ENCODE measurements at regions not wholly inside any gene's neighbourhood (a gene's known extent, or its start where the extent isn't known, plus 50 kb on each side); places are given as distances from the start of the nearest gene placed in this dataset.

DNA sequence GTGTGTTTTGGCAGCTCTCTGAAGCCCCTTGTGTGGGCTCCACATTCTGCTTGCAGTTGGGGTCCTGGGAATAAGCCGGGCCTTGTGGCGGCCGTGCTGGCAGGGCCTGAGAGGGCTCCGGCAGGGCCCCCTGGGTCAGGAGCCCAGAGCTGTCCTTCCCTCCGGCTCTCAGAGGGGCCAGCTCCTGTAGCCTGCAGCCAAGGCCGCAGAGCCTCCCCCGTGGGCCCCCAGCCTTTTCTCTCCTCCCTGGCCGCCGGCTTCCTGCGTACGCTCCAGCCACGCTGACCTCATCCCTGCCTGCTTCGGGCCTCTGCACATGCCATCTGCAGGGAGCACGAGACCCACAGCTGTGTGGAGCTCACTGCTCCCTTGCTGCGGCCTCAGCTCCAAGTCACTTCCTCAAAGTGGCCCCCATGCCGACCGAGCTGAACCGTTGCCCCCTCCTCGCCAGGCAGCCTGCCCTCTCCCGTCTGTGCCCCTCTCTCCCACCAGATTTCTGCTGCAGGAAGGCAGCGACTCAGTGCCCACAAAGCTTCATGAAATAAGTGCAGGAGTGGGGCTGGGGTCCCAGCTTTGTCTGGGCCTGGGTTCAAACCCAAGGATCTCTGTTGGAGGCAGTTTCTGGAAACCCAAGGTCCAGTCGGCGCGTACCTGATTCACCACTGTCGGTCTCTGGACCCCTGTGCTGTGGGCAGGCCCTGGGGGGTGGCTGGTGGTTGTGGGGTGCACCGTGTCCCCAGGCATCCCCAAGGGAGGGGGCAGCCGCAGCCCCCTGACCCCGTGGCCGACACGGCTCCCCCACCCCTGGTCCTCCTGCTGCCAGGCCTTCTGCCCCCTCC is 57.1 kb upstream of the NKX1-1 start:
- in situ Hi-C loops (cut with HindIII; ENCODE audit: low pct_unique_long_range_greater_than_20kb, low sequenced_read_pairs), result no loop called here
- DNase-seq (ENCODE audit: low read depth in 1 of 2, low spot score in 1 of 2), result no peak
- TF ChIP-seq JUND (IDR thresholded peaks at IDR 0.05; ENCODE audit: low read depth), result no peak

DNA sequence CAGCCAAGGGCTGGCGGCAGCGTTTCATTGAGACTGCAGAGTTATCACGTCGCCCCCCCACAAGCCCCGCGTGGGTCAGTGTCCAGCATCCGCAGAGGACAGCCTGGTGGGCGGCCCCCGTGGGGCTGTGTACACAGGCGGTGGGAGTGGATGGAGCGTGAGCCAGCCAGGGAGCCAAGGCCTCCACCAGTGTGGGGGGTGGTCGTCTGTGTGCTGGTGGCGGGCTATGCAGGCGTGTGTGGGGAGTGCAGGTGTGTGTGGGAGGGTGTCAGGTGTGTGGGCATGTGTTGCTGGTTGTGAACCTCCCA is 56.5 kb upstream of the NKX1-1 start:
- in situ Hi-C loops (cut with HindIII; ENCODE audit: low pct_unique_long_range_greater_than_20kb, low sequenced_read_pairs), result no loop called here
- DNase-seq (ENCODE audit: low read depth in 1 of 2, low spot score in 1 of 2), result no peak
- TF ChIP-seq JUND (IDR thresholded peaks at IDR 0.05; ENCODE audit: low read depth), result no peak

DNA sequence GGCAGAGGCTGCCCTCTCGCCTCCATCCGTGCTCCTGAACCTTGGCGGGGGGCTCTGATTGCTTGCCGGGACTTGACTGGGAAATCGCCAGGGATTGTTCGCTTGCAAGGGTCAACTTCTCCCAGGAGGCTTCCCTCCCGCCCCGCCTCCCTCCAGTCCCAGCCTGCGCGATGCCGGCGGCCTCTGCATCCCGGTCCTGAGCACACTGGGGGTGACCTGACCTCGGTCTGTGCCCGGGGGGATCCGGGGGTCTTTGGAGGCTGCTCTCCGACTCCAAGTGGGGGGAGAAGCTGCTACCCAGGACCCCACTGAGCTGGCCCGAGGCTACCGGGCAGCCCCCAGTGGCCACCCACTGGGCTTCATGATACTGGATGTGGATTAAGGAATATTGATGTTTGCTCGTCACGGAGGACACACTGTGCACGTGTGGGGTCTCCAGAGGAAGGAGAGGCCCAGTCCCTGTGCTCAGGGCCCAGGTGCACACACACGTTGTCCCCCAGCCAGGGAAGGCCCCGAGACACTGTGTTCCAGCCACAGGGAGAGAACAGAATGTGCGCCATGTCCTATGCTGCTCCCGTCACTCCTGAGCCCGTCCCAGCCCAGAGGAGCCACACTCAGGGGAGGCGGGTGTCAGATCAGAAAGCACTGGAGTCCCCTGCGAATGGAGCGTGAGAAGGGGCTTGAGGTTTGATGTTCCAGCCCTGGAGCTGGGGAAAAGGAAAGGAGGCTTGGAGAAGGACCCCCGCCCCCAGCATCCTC is 55.9 kb upstream of the NKX1-1 start:
- no peak for TF ChIP-seq JUND (IDR thresholded peaks at IDR 0.05; ENCODE audit: low read depth)
- in situ Hi-C loops (cut with HindIII; ENCODE audit: low pct_unique_long_range_greater_than_20kb, low sequenced_read_pairs), result no loop called here
- DNase-seq (ENCODE audit: low read depth in 1 of 2, low spot score in 1 of 2), result no peak

DNA sequence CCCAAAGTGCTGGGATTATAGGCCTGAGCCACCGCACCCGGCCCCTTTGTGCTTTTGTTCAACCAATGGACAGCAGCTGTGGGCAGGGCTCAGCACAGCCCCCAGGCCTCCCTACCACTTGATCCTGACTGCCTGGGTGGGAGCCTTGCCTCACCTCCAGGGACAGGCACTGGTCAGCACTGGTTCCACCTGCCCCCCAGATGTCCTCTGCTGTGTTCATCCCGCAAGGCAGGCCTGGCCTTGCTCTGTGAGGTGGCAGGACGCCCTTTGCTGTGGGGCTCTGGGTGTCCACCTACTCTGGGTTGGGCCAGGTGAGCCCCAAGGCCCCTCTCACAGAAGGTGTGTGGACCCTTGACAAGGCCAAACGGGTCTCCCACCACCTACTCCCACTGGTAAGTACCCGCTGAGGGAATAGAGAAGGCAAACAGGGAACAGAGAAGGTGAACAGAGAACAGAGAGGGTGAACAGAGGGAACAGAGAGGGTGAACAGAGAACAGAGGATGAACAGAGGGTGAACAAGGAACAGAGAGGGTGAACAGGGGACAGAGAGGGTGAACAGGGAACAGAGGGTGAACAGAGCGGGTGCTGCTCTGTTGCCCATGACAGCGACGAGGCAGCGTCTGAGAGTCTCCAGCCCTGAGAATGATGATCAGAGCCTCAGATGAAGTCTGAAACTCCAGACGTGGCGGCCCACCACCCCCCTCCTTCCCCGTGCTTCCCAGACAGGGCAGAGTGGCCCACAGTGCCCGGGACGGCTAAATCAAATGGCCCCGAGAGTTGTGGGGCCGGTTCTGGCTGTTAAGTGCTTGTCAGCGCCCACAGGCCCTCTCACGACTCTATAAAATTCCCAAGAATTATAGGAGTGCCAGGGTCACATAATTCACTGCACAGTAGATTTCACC is 55.0 kb upstream of the NKX1-1 start:
- DNase-seq (ENCODE audit: low read depth in 1 of 2, low spot score in 1 of 2), result no peak
- no peak for TF ChIP-seq JUND (IDR thresholded peaks at IDR 0.05; ENCODE audit: low read depth)
- in situ Hi-C loops (cut with HindIII; ENCODE audit: low pct_unique_long_range_greater_than_20kb, low sequenced_read_pairs), result no loop called here

DNA sequence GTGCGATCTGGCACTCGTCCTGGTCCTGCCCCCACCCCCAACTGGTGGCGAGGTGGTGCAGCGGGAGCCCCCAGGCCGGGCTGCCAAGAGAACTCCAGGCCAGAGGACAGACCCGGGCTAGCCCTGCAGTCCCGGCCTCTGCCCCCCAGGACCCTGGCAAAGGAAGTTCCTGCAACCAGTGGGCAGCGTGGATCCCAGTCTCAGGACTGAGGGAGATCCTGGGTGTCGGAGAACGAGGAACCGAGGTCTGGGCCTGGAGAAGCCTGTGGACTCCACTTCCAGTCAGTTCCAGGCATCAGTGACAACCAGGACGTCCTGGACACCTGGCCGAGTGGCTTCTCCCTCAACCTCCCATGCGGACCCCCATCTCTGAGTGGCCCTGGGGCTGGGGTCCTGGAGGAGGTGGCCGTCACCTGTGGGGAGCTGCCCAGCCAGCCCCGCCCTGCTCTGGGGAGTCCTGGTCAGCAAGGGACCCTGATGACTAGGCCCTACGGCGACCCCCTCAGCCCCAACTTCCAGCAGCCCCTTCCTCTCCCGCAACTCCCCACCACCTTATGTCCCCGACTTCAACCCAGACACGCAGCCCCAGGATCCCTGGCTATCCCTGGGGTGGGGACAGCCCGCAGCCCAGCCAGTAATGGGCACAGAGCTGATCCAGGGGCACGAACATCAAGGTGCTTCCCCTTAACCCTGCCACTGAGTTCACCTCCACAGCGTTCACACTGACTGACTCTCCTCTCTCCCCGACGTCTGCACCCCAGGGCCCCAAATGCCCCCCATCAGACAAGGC is 53.7 kb upstream of the NKX1-1 start:
- in situ Hi-C loops (cut with HindIII; ENCODE audit: low pct_unique_long_range_greater_than_20kb, low sequenced_read_pairs), result no loop called here

DNA sequence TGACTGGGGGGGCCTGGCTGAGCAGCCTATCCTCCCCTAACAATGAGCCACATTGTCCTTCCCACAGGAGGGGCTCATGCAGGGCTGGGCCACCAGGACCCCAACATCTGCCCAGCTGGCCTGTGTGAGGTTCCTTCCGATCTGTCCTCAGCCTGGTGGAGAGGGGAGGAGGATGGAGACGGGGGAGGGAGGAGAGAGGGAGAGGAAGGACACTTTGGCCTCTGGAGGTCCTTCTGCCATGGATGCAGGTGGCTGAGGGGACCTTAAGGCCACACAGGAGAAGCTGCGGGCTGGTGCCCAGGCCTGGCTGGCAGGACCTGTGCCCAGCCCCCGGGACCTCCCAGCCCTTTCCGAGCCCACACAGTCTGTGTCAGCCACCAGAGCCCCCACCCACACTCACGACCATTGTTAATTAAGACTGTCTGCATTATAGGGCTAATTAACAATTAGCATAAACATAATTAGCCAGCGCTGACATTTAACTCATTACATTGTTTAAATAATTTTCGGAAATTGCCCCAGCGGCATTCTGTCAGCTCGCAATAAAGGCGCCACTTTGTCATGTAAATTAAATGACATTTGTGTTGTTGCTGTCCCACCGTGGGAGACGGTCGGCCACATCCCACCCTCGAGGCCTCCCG is 53.0 kb upstream of the NKX1-1 start:
- no peak for DNase-seq (ENCODE audit: low read depth in 1 of 2, low spot score in 1 of 2)
- no peak for TF ChIP-seq JUND (IDR thresholded peaks at IDR 0.05; ENCODE audit: low read depth)
- in situ Hi-C loops (cut with HindIII; ENCODE audit: low pct_unique_long_range_greater_than_20kb, low sequenced_read_pairs), result no loop called here

More for the DNA sequence above, 53.7 kb upstream of the NKX1-1 start:
- TF ChIP-seq JUND (IDR thresholded peaks at IDR 0.05; ENCODE audit: low read depth), result no peak
- no peak for DNase-seq (ENCODE audit: low read depth in 1 of 2, low spot score in 1 of 2)

DNA sequence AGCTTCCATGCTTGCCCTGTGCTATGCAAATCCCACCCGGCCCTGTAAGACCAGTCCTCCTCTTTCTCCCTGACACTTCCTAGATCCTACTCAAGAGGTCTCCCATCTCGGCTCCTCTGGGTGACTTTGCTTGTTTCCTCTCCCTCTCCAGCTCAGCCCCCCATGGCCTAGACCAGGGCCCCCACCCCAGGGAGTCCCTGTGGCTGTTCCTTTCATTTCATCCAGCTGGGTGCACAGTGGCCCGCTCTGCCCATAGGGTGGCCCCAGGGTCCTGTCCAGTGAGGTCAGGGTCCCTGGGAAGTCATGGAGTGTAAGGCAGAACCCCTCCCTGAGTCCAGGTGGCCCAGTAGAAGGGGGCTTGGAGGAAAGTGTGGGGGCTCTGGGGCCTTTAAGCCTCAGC is 52.3 kb upstream of the NKX1-1 start:
- in situ Hi-C loops (cut with HindIII; ENCODE audit: low pct_unique_long_range_greater_than_20kb, low sequenced_read_pairs), result no loop called here
- no peak for TF ChIP-seq JUND (IDR thresholded peaks at IDR 0.05; ENCODE audit: low read depth)
- DNase-seq (ENCODE audit: low read depth in 1 of 2, low spot score in 1 of 2), result no peak
